SK-N-MC (cell line): ENCODE measurements at regions not wholly inside any gene's neighbourhood (a gene's known extent, or its start where the extent isn't known, plus 50 kb on each side); places are given as distances from the start of the nearest gene placed in this dataset.

Experiments
- EZH2 ChIP-seq: fragments of 200-600 bp; sonication (generic); IDR thresholded peaks from one replicate; pipeline ENCODE4 v1.6.1; 2017; ENCODE audit warnings: antibody characterized with exemption
- POLR2AphosphoS5 ChIP-seq: IDR thresholded peaks from 2 replicates; pipeline ENCODE4 v1.6.1; 2012; ENCODE audit warnings: mild to moderate bottlenecking, low read depth, low read length, borderline replicate concordance

DNA sequence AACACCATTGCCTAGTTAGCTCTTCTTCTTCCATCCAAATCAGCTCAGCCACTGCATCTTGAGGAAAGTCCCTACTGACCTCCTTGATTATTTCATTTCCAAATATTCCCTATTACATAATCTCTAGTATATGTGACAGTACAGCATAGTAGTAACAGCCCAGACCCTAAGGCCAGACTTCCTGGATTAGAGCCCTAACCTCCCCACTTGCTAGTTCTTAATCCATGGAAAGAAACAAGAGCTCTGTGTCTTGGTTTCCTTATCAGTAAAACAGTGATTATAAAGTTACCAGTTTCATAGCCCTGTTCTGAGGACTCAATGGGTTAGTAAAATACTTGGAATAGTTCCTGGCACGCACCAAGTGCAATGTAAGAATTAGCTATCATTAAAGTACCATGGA, 153.0 kb downstream of the RAP2A start:
- TF ChIP-seq POLR2AphosphoS5 (no peak), EZH2 (no peak)
